ENCODE measurements at regions not wholly inside any gene's neighbourhood (a gene's known extent, or its start where the extent isn't known, plus 50 kb on each side); places are given as distances from the start of the nearest gene placed in this dataset.

DNA sequence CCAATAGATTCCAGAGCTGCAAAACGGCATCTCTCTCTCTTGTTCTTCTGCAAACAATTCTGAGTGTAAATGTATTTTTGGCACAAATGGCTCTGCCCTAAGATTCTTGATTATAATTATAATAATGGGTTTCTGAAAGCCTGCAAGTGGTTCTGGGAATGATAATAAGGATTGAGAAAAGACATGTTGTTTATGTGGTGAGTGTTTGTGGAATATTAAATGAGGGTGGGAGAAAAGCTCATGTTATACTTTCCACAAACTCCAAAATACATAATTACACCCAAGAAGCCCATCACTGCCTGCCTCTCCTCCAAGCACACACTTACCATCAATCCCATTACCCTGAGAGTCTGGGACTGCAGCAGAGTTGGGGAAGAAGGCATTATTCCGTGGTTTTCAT lies 460.0 kb upstream of the BRINP1 start:
- H3K4me1 ChIP-seq = no peaks in the 10 kb centered on the region
- no peaks in the 10 kb centered on the region for H3K36me3 ChIP-seq
- DNase-seq = no peak
- intact Hi-C loops (cut with DNase I; ENCODE audit: low total_unique reads) = no loop called here
- no peak overlapping the region for H3K27ac ChIP-seq
- no peak overlapping the region for H3K4me3 ChIP-seq
- TF ChIP-seq, protein P1, sequence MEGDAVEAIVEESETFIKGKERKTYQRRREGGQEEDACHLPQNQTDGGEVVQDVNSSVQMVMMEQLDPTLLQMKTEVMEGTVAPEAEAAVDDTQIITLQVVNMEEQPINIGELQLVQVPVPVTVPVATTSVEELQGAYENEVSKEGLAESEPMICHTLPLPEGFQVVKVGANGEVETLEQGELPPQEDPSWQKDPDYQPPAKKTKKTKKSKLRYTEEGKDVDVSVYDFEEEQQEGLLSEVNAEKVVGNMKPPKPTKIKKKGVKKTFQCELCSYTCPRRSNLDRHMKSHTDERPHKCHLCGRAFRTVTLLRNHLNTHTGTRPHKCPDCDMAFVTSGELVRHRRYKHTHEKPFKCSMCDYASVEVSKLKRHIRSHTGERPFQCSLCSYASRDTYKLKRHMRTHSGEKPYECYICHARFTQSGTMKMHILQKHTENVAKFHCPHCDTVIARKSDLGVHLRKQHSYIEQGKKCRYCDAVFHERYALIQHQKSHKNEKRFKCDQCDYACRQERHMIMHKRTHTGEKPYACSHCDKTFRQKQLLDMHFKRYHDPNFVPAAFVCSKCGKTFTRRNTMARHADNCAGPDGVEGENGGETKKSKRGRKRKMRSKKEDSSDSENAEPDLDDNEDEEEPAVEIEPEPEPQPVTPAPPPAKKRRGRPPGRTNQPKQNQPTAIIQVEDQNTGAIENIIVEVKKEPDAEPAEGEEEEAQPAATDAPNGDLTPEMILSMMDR (IDR thresholded peaks at IDR 0.05 in 8 of 11, conservative IDR thresholded peaks at IDR 0.05 in 3 of 11) = no peak
- TF ChIP-seq POLR2AphosphoS5 (IDR thresholded peaks at IDR 0.05) (no peak), POLR2A (IDR thresholded peaks at IDR 0.05) (no peak)
- WGBS, 5 donors = 70 to 82% (median 76%) methylated on average over 2 of the region's 2 CpGs
- no peaks in the 10 kb centered on the region for H3K9me3 ChIP-seq
- no peaks in the 10 kb centered on the region for H3K27me3 ChIP-seq (replicated peaks in 1 of 7)

DNA sequence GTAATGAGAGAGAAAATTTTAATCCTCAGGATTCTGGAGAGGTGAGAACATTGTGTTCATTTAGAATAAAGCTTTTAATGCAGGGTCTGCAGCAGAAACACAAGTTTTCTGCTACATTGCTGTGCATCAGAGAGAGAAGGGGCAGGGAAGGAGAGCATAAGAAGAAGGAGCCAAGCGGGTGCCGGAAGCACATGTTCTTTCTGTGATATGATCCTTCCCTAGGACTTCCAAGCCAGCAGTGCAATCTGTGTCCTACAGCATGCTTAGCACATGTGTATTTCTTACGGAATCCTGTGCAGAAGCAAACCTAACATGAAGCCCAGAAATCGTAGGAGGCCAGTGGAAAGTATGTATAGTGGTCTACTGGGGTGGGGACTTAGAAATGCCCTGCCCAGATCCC lies 458.3 kb upstream of the BRINP1 start:
- Histone ChIP-seq H3K4me3 (no peak overlapping the region), H3K36me3 (no peaks in the 10 kb centered on the region), H3K9me3 (no peaks in the 10 kb centered on the region), H3K27ac (no peak overlapping the region), H3K27me3 (replicated peaks in 1 of 7) (no peaks in the 10 kb centered on the region), H3K4me1 (no peaks in the 10 kb centered on the region)
- 70 to 89% (median 82%) methylated on average over 4 of the region's 4 CpGs for WGBS, 5 donors
- no peak for DNase-seq
- intact Hi-C loops (cut with DNase I; ENCODE audit: low total_unique reads) = no loop called here
- TF ChIP-seq, protein P1 (IDR thresholded peaks at IDR 0.05 in 8 of 11, conservative IDR thresholded peaks at IDR 0.05 in 3 of 11) = no peak
- TF ChIP-seq POLR2A (IDR thresholded peaks at IDR 0.05) (no peak), POLR2AphosphoS5 (IDR thresholded peaks at IDR 0.05) (no peak)

DNA sequence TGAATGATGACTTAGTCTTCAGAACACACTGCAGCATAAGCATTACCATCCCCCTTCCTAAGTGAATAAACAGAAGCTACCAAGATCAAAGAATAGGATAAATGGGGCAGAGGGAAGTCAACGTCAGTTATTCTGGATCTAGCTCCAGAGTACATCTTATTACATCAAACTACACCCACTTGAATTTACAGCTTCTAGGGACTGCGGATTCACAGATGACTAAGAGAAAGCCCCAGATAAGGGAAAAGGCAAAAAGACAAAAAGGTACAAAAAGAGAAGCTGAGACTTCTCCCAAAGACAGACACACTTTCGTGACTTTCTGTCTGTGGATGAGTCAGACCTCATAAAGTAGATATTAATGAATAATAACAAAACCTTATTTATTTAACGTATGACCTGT lies 457.9 kb upstream of the BRINP1 start:
- no peak for DNase-seq
- intact Hi-C loops (cut with DNase I; ENCODE audit: low total_unique reads) = no loop called here
- H3K4me3 ChIP-seq = no peak overlapping the region
- no peaks in the 10 kb centered on the region for H3K36me3 ChIP-seq
- 50 to 57% (median 53%) methylated on average over 4 of the region's 4 CpGs for WGBS, 5 donors
- no peak overlapping the region for H3K27ac ChIP-seq
- TF ChIP-seq POLR2AphosphoS5 (IDR thresholded peaks at IDR 0.05) (no peak), POLR2A (IDR thresholded peaks at IDR 0.05) (no peak)
- TF ChIP-seq, protein P1 (IDR thresholded peaks at IDR 0.05 in 8 of 11, conservative IDR thresholded peaks at IDR 0.05 in 3 of 11) = no peak
- H3K9me3 ChIP-seq = no peaks in the 10 kb centered on the region
- no peaks in the 10 kb centered on the region for H3K27me3 ChIP-seq (replicated peaks in 1 of 7)
- no peaks in the 10 kb centered on the region for H3K4me1 ChIP-seq

DNA sequence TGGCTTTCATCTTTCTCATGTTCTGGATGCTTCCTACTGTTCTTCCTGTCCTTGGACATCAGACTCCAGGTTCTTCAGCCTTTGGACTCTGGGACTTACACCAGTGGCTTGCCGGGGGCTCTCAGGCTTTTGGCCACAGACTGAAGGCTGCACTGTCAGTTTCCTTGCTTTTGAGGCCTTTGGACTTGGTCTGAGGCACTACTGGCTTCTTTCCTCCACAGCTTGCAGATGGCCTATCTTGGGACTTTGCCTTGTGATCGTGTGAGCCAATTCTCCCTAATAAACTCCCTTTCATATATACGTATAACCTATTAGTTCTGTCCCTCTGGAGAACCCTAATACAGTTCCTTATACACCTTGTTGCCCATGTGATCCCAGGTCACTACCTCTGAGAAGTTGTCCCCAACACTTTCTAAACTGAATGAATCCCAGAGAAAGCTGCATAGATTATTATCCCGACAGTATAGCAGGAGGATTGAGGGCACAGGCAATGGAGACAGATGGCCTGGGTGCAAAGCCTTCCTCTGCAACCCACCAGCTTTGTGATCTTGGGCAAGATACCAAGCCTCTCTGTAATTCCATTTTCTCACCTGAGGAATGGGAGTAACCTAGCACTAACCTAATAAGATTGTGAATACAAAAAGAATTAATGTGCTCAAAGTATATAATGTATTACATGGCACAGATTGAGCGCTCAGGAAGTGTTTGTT lies 449.6 kb upstream of the BRINP1 start:
- no peaks in the 10 kb centered on the region for H3K27me3 ChIP-seq (replicated peaks in 1 of 7)
- H3K36me3 ChIP-seq = no peaks in the 10 kb centered on the region
- H3K9me3 ChIP-seq = no peaks in the 10 kb centered on the region
- WGBS, 5 donors = 81 to 93% (median 83%) methylated on average over 5 of the region's 5 CpGs
- H3K27ac ChIP-seq = no peak overlapping the region
- H3K4me1 ChIP-seq = no peaks in the 10 kb centered on the region
- no peak overlapping the region for H3K4me3 ChIP-seq
- intact Hi-C loops (cut with DNase I; ENCODE audit: low total_unique reads) = no loop called here
- TF ChIP-seq, protein P1 (IDR thresholded peaks at IDR 0.05 in 8 of 11, conservative IDR thresholded peaks at IDR 0.05 in 3 of 11) = no peak
- TF ChIP-seq POLR2A (IDR thresholded peaks at IDR 0.05) = no peak
- no peak for TF ChIP-seq POLR2AphosphoS5 (IDR thresholded peaks at IDR 0.05)
- DNase-seq = no peak

Measured in spleen (tissue), 11 donors.